ENCODE measurements at regions not wholly inside any gene's neighbourhood (a gene's known extent, or its start where the extent isn't known, plus 50 kb on each side); places are given as distances from the start of the nearest gene placed in this dataset.

DNA sequence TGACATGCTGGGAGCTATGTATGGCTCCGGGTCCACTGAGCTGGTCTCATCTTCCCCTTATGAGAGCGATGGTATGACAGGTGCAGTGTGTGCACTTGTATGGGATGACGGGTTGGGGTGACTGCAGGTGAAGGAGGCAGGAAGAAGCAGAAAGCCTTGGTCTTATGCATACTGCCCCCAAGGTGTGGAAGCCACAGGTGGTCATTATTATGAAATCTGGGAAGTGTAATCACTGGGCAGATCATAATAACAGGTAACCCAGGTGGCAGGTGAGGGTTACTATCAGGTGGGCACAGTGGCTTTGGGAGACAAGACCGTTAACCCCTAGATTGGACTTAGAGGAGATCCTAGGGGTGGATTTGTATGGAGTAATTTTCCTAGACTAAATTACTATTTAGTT lies 118.0 kb downstream of the RFC3 start:
- CTCF ChIA-PET: no interaction called here
- Histone ChIP-seq H3K9me3 (ENCODE audit: control insufficient read depth, insufficient read depth, low read depth, low read length) (no peaks in the 10 kb centered on the region), H3K27ac (ENCODE audit: extremely low read depth, low read depth, low read length) (no peak overlapping the region), H3K4me1 (ENCODE audit: control insufficient read depth, insufficient read depth, low read length) (no peaks in the 10 kb centered on the region), H3K36me3 (ENCODE audit: control insufficient read depth in 2 of 2, insufficient read depth in 1 of 2, low read length in 2 of 2) (no peaks in the 10 kb centered on the region), H3K4me3 (ENCODE audit: low read depth, low read length) (no peak overlapping the region)
- POLR2A ChIA-PET: no interaction called here
- TF ChIP-seq YY2 (tag by site-specific recombination; IDR thresholded peaks at IDR 0.05) (no peak), ZNF837 (tag by site-specific recombination; IDR thresholded peaks at IDR 0.05) (no peak), SCRT1 (tag by site-specific recombination; IDR thresholded peaks at IDR 0.05; ENCODE audit: borderline replicate concordance) (0 out of 2 replicates have a peak, but pooled peaks have one; percentile 14), SCRT2 (tag by site-specific recombination; IDR thresholded peaks at IDR 0.05) (peak; percentile 91)
- TF ChIP-seq, protein P1, sequence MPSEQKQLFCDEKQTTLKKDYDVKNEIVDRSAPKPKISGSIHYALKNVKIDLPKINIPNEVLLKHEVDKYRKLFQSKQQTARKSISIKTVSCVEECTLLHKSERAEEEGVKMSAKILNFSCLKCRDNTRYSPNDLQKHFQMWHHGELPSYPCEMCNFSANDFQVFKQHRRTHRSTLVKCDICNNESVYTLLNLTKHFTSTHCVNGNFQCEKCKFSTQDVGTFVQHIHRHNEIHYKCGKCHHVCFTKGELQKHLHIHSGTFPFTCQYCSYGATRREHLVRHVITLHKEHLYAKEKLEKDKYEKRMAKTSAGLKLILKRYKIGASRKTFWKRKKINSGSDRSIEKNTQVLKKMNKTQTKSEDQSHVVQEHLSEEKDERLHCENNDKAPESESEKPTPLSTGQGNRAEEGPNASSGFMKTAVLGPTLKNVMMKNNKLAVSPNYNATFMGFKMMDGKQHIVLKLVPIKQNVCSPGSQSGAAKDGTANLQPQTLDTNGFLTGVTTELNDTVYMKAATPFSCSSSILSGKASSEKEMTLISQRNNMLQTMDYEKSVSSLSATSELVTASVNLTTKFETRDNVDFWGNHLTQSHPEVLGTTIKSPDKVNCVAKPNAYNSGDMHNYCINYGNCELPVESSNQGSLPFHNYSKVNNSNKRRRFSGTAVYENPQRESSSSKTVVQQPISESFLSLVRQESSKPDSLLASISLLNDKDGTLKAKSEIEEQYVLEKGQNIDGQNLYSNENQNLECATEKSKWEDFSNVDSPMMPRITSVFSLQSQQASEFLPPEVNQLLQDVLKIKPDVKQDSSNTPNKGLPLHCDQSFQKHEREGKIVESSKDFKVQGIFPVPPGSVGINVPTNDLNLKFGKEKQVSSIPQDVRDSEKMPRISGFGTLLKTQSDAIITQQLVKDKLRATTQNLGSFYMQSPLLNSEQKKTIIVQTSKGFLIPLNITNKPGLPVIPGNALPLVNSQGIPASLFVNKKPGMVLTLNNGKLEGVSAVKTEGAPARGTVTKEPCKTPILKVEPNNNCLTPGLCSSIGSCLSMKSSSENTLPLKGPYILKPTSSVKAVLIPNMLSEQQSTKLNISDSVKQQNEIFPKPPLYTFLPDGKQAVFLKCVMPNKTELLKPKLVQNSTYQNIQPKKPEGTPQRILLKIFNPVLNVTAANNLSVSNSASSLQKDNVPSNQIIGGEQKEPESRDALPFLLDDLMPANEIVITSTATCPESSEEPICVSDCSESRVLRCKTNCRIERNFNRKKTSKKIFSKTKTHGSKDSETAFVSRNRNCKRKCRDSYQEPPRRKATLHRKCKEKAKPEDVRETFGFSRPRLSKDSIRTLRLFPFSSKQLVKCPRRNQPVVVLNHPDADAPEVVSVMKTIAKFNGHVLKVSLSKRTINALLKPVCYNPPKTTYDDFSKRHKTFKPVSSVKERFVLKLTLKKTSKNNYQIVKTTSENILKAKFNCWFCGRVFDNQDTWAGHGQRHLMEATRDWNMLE (tag by site-specific recombination; conservative IDR thresholded peaks at IDR 0.05; ENCODE audit: low read depth): no peak

DNA sequence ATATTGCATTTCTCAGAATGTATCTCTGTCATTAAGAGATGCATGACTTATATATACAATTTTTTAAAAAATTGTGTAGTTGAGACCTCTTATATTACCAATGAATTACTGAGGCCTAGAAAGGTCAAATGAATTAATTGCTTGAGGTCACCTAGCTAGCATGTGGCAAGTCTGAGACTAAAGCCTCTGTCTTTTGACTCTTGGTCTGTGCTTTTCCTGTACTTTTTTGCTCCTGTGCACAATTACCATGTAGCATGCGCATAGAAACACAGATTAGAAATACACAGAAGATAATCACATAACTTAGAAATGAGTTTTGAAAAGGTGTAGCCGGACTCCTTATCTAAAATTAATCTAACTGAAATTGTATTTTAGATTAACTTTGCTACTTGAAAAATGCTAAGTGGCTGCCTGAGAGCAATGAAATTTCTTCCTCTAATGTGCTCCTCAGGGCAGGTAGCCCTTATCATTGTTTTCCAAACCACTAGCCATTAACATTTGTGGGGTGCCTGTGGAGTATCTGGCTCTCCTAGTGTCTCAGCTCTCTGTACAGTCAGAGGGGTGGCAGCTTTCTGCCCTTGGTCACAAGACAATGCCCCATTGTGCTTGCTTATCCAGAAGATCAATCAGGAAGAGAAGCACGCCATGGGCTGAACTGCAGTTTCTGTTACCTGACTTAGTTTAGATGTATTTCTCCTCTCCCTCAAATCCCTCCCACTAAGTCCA lies 119.6 kb downstream of the RFC3 start:
- Histone ChIP-seq H3K4me1 (ENCODE audit: control insufficient read depth, insufficient read depth, low read length) (no peaks in the 10 kb centered on the region), H3K27ac (ENCODE audit: extremely low read depth, low read depth, low read length) (no peak overlapping the region), H3K36me3 (ENCODE audit: control insufficient read depth in 2 of 2, insufficient read depth in 1 of 2, low read length in 2 of 2) (no peaks in the 10 kb centered on the region), H3K4me3 (ENCODE audit: low read depth, low read length) (no peak overlapping the region), H3K9me3 (ENCODE audit: control insufficient read depth, insufficient read depth, low read depth, low read length) (no peaks in the 10 kb centered on the region)
- no peak for TF ChIP-seq ZNF214 (tag by site-specific recombination; IDR thresholded peaks at IDR 0.05; ENCODE audit: borderline replicate concordance)
- TF ChIP-seq YY1 (tag by site-specific recombination; IDR thresholded peaks at IDR 0.05): no peak
- no peak for TF ChIP-seq YY2 (tag by site-specific recombination; IDR thresholded peaks at IDR 0.05)
- no peak for TF ChIP-seq ZBTB21 (tag by site-specific recombination; IDR thresholded peaks at IDR 0.05)
- TF ChIP-seq ZNF302 (tag by site-specific recombination; IDR thresholded peaks at IDR 0.05; ENCODE audit: low read depth): no peak
- no peak for TF ChIP-seq ZNF23 (tag by site-specific recombination; IDR thresholded peaks at IDR 0.05; ENCODE audit: borderline replicate concordance)
- no peak for TF ChIP-seq KLF1 (tag by site-specific recombination; IDR thresholded peaks at IDR 0.05)
- no peak for TF ChIP-seq ZNF16 (tag by site-specific recombination; IDR thresholded peaks at IDR 0.05; ENCODE audit: low read depth)
- TF ChIP-seq ZNF311 (tag by site-specific recombination; IDR thresholded peaks at IDR 0.05; ENCODE audit: borderline replicate concordance): no peak
- ChIA-PET CTCF (interaction anchor here (0.6 kb wide), 1 partner anchor 1904 kb away, joined by 3 read pairs; no protein-coding TSS in a partner anchor), POLR2A (no interaction called here)

DNA sequence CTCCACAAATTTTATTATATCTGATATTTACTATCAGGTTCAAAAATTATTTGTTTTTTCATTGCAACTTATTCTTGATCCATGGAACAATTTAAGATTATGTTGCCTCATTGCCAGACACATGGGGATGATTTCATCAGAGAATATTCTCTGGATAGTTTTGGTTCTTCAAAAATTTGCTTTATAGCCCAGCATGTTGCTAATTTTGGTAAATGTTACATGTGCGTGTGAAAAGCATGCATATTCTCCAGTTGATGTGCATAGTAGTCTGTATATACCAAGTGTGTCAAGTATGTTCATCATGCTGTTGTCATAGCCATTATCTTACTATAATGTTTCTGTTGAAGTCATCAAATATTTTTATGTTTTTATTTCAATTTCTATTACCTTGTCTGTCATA lies 122.3 kb downstream of the RFC3 start:
- H3K9me3 ChIP-seq (ENCODE audit: control insufficient read depth, insufficient read depth, low read depth, low read length): no peaks in the 10 kb centered on the region
- no peaks in the 10 kb centered on the region for H3K36me3 ChIP-seq (ENCODE audit: control insufficient read depth in 2 of 2, insufficient read depth in 1 of 2, low read length in 2 of 2)
- no peak overlapping the region for H3K27ac ChIP-seq (ENCODE audit: extremely low read depth, low read depth, low read length)
- H3K4me1 ChIP-seq (ENCODE audit: control insufficient read depth, insufficient read depth, low read length): no peaks in the 10 kb centered on the region
- CTCF ChIA-PET: no interaction called here
- POLR2A ChIA-PET: no interaction called here
- no peak overlapping the region for H3K4me3 ChIP-seq (ENCODE audit: low read depth, low read length)
- TF ChIP-seq ZBTB48 (tag by site-specific recombination; IDR thresholded peaks at IDR 0.05) (no peak), ZNF341 (tag by site-specific recombination; IDR thresholded peaks at IDR 0.05; ENCODE audit: low read depth) (no peak), ZNF660 (tag by site-specific recombination; IDR thresholded peaks at IDR 0.05) (no peak), ZNF433 (tag by site-specific recombination; IDR thresholded peaks at IDR 0.05; ENCODE audit: low read depth) (no peak), ZNF658 (tag by site-specific recombination; IDR thresholded peaks at IDR 0.05) (no peak), ZNF214 (tag by site-specific recombination; IDR thresholded peaks at IDR 0.05; ENCODE audit: borderline replicate concordance) (no peak), GLIS1 (tag by site-specific recombination; IDR thresholded peaks at IDR 0.05) (no peak), BCL11A (tag by site-specific recombination; IDR thresholded peaks at IDR 0.05; ENCODE audit: low read depth) (no peak)
- TF ChIP-seq, protein P2, sequence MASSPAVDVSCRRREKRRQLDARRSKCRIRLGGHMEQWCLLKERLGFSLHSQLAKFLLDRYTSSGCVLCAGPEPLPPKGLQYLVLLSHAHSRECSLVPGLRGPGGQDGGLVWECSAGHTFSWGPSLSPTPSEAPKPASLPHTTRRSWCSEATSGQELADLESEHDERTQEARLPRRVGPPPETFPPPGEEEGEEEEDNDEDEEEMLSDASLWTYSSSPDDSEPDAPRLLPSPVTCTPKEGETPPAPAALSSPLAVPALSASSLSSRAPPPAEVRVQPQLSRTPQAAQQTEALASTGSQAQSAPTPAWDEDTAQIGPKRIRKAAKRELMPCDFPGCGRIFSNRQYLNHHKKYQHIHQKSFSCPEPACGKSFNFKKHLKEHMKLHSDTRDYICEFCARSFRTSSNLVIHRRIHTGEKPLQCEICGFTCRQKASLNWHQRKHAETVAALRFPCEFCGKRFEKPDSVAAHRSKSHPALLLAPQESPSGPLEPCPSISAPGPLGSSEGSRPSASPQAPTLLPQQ (tag by site-specific recombination; IDR thresholded peaks at IDR 0.05): no peak
- TF ChIP-seq, protein P3, sequence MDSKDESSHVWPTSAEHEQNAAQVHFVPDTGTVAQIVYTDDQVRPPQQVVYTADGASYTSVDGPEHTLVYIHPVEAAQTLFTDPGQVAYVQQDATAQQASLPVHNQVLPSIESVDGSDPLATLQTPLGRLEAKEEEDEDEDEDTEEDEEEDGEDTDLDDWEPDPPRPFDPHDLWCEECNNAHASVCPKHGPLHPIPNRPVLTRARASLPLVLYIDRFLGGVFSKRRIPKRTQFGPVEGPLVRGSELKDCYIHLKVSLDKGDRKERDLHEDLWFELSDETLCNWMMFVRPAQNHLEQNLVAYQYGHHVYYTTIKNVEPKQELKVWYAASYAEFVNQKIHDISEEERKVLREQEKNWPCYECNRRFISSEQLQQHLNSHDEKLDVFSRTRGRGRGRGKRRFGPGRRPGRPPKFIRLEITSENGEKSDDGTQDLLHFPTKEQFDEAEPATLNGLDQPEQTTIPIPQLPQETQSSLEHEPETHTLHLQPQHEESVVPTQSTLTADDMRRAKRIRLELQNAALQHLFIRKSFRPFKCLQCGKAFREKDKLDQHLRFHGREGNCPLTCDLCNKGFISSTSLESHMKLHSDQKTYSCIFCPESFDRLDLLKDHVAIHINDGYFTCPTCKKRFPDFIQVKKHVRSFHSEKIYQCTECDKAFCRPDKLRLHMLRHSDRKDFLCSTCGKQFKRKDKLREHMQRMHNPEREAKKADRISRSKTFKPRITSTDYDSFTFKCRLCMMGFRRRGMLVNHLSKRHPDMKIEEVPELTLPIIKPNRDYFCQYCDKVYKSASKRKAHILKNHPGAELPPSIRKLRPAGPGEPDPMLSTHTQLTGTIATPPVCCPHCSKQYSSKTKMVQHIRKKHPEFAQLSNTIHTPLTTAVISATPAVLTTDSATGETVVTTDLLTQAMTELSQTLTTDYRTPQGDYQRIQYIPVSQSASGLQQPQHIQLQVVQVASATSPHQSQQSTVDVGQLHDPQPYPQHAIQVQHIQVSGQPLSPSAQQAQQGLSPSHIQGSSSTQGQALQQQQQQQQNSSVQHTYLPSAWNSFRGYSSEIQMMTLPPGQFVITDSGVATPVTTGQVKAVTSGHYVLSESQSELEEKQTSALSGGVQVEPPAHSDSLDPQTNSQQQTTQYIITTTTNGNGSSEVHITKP (tag by site-specific recombination; IDR thresholded peaks at IDR 0.05): no peak
